Testis (tissue), 2 donors: ENCODE measurements at regions not wholly inside any gene's neighbourhood (a gene's known extent, or its start where the extent isn't known, plus 50 kb on each side); places are given as distances from the start of the nearest gene placed in this dataset.

Source experiments
- DNase-seq: peaks from one replicate; pipeline ENCODE4 v3.0.0-alpha.2; 2019
- H3K27ac ChIP-seq, 2 donors: fragments of 200-600 bp; sonication (generic); one replicate each; pipeline ENCODE4 v1.5.1; 2019
- H3K27me3 ChIP-seq: fragments of 200-600 bp; sonication (generic); one replicate; pipeline ENCODE4 v1.5.1; 2019
- H3K36me3 ChIP-seq: fragments of 200-600 bp; sonication (generic); one replicate; pipeline ENCODE4 v1.5.1; 2017; ENCODE audit warnings: low read depth; ENCODE audit errors: missing control alignments
- H3K4me1 ChIP-seq: fragments of 200-600 bp; sonication (generic); one replicate; pipeline ENCODE4 v1.5.1; 2019
- H3K4me3 ChIP-seq, 2 donors: fragments of 200-600 bp; sonication (generic); one replicate each; pipeline ENCODE4 v1.5.1; 2017 to 2019
- H3K9me3 ChIP-seq: fragments of 200-600 bp; sonication (generic); one replicate; pipeline ENCODE4 v1.5.1; 2017
- POLR2A ChIP-seq: fragments of 450-650 bp; IDR thresholded peaks from one replicate; pipeline ENCODE4 v1.6.1; 2017; ENCODE audit warnings: antibody characterized with exemption, mild to moderate bottlenecking, moderate library complexity
- WGBS, 2 donors: methylation state at CpG; one replicate each; pipeline ENCODE4 v1.1.5; 2018; 5-methylcytosine and 5-hydroxymethylcytosine counted together
- intact Hi-C: fragments of 100-400 bp; cut with DNase I; formaldehyde crosslinking; loops from one replicate; pipeline ENCODE4 v1.15.1; 2023; ENCODE audit warnings: low total_unique reads
- TF ChIP-seq, protein P1 (sequence below), 3 experiments: fragments of 450-650 bp in 2 of 3; fragments of 200-600 bp in 1 of 3; sonication (generic) in 1 of 3; IDR thresholded peaks; one replicate each; pipeline ENCODE4 v1.5.1; 2016 to 2019; ENCODE audit warnings: antibody characterized with exemption in 3 of 3, mild to moderate bottlenecking in 2 of 3, moderate library complexity in 1 of 3

DNA sequence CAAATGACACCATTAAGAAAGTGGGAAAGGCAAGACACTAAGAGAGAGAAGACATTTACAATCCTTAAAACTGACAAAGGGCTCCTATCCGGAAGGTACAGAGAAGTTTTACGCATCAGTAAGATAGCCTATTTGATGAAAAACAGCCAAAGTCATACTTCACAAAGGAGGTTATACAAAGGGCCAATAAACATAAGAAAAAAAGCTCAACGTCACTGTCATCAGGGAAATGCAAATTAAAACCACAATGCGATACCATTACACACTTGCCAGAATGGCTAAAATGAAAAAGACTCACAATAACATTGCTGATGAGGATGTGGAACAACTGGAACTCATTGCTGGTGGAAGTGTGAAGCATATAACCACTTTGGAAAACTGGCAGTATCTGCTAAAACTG is 168.6 kb upstream of the FAR2 start:
- H3K4me3 ChIP-seq, result no peak overlapping the region
- WGBS, 2 donors, result 85 to 94% methylated on average over 4 of the region's 4 CpGs
- no peaks in the 10 kb centered on the region for H3K27me3 ChIP-seq
- no peak for DNase-seq
- H3K9me3 ChIP-seq, result no peaks in the 10 kb centered on the region
- intact Hi-C loops, result no loop called here
- H3K4me1 ChIP-seq, result no peaks in the 10 kb centered on the region
- H3K27ac ChIP-seq, result no peak overlapping the region
- TF ChIP-seq, protein P1, sequence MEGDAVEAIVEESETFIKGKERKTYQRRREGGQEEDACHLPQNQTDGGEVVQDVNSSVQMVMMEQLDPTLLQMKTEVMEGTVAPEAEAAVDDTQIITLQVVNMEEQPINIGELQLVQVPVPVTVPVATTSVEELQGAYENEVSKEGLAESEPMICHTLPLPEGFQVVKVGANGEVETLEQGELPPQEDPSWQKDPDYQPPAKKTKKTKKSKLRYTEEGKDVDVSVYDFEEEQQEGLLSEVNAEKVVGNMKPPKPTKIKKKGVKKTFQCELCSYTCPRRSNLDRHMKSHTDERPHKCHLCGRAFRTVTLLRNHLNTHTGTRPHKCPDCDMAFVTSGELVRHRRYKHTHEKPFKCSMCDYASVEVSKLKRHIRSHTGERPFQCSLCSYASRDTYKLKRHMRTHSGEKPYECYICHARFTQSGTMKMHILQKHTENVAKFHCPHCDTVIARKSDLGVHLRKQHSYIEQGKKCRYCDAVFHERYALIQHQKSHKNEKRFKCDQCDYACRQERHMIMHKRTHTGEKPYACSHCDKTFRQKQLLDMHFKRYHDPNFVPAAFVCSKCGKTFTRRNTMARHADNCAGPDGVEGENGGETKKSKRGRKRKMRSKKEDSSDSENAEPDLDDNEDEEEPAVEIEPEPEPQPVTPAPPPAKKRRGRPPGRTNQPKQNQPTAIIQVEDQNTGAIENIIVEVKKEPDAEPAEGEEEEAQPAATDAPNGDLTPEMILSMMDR (IDR thresholded peaks at IDR 0.05), result no peak
- TF ChIP-seq POLR2A, result no peak
- no peaks in the 10 kb centered on the region for H3K36me3 ChIP-seq

DNA sequence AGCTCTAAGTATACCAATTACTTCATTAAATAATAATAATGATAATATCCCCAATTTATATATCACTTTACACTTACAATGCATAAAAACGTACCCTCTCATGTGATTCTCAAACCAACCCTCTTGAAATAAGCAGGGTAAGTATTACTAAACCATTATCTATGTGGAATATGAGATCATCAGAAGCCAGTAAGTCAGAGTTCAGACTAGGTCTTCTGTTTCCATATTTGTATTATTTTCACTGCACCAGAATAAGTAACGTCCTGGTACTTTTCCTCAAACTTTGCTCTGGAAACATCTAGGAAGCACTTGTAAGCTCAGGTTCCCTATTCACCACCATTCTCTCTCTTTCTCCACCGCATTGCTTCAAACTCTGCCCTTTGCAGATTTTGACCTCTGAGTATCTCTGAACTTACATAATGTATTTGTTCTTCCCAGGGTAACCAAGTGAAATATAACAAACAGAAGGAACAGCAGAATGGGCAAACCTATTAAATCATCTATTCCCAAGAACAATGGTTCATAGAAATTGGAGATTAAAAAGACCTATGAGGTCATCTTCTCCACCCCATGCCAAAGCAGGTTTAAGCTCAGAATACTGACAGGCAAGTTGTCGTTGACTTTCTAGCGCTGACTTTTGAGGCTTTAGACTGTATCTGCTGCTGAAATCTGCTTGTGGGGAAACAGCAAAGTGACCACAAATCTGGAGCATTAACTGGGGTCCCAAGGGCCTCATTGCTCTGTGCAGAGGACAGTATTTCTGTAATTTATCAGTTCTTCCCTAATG is 161.3 kb upstream of the FAR2 start:
- no peak overlapping the region for H3K4me3 ChIP-seq
- no peaks in the 10 kb centered on the region for H3K36me3 ChIP-seq
- no peaks in the 10 kb centered on the region for H3K27me3 ChIP-seq
- H3K9me3 ChIP-seq, result no peaks in the 10 kb centered on the region
- H3K27ac ChIP-seq, result no peak overlapping the region
- intact Hi-C loops, result no loop called here
- TF ChIP-seq, protein P1 (IDR thresholded peaks at IDR 0.05), result no peak
- no peak for TF ChIP-seq POLR2A
- WGBS, 2 donors, result 70 to 80% methylated on average over 5 of the region's 5 CpGs
- no peak for DNase-seq
- H3K4me1 ChIP-seq, result no peaks in the 10 kb centered on the region

- Histone ChIP-seq H3K27ac (no peak overlapping the region), H3K36me3 (no peaks in the 10 kb centered on the region), H3K9me3 (no peaks in the 10 kb centered on the region), H3K4me3 (no peak overlapping the region), H3K27me3 (no peaks in the 10 kb centered on the region), H3K4me1 (no peaks in the 10 kb centered on the region)
- intact Hi-C loops, result no loop called here
- TF ChIP-seq POLR2A, result no peak
- TF ChIP-seq, protein P1 (IDR thresholded peaks at IDR 0.05), result no peak
- DNase-seq, result no peak
- 40 to 41% methylated on average over 2 of the region's 2 CpGs for WGBS, 2 donors
Observed at GRCh38 chr12:28988325-28988704, 160.8 kb upstream of the FAR2 start.

- WGBS, 2 donors, result 85 to 86% methylated on average over 2 of the region's 2 CpGs
- intact Hi-C loops, result no loop called here
- Histone ChIP-seq H3K27me3 (no peaks in the 10 kb centered on the region), H3K27ac (no peak overlapping the region), H3K36me3 (no peaks in the 10 kb centered on the region), H3K9me3 (no peaks in the 10 kb centered on the region), H3K4me3 (no peak overlapping the region), H3K4me1 (no peaks in the 10 kb centered on the region)
- no peak for TF ChIP-seq POLR2A
- TF ChIP-seq, protein P1 (IDR thresholded peaks at IDR 0.05), result no peak
- no peak for DNase-seq
Observed at GRCh38 chr12:28991626-28992025, 157.5 kb upstream of the FAR2 start.

GRCh38 chr12:28993720-28994119 is 155.4 kb upstream of the FAR2 start:
- Histone ChIP-seq H3K9me3 (no peaks in the 10 kb centered on the region), H3K4me3 (no peak overlapping the region), H3K36me3 (no peaks in the 10 kb centered on the region), H3K4me1 (peaks cover 6% of the 10 kb centered on the region), H3K27ac (no peak overlapping the region), H3K27me3 (no peaks in the 10 kb centered on the region)
- DNase-seq, result no peak
- TF ChIP-seq, protein P1 (IDR thresholded peaks at IDR 0.05), result no peak
- no peak for TF ChIP-seq POLR2A
- intact Hi-C loops, result no loop called here
- WGBS, 2 donors, result 61 to 70% methylated on average over 5 of the region's 5 CpGs
